G401 (cell line): ENCODE measurements at regions not wholly inside any gene's neighbourhood (a gene's known extent, or its start where the extent isn't known, plus 50 kb on each side); places are given as distances from the start of the nearest gene placed in this dataset.
"Not testable (repeated sequence)": the region's sequence is repeated elsewhere in the genome, so short reads cannot be mapped to it uniquely, and the experiment has no call there.

Experiments used
- DNase-seq: peaks from one replicate; pipeline ENCODE4 v3.0.0-alpha.2; 2015; ENCODE audit warnings: low spot score
- in situ Hi-C: cut with HindIII; loops from 2 replicates; pipeline ENCODE4 v1.10.0; 2016; ENCODE audit warnings: low sequenced_read_pairs, mixed read lengths

DNA sequence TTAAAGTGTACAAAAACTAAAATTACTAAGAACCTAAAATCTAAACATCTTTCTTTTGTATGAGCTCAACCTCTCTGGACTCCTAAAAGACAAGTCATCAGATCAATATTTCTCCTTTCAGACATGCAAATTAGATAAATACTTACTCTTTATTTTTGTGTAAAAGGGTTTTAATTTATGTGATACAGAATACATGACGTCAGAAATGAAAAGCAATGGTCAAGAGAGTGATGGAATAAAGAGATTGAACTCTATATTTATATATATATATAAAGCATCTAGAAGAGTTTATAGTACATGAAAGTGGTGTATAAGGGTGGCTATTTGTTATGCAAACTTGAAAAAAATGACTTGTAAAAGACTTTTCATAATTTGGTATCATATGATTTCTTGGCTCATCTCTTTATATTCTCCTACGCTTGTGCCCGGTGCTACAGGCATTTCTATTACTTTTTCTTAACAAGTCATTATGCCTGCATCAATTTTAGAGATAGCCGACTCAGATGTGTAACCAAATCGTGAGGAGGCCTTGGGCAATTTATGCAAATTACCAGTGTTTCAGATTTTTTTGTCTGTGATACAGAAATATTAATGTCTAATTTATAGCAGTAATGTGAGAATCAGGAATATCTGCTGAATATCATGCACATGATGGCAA, 186.0 kb upstream of the OLFM3 start:
- in situ Hi-C loops, result no loop called here
- DNase-seq, result no peak

DNA sequence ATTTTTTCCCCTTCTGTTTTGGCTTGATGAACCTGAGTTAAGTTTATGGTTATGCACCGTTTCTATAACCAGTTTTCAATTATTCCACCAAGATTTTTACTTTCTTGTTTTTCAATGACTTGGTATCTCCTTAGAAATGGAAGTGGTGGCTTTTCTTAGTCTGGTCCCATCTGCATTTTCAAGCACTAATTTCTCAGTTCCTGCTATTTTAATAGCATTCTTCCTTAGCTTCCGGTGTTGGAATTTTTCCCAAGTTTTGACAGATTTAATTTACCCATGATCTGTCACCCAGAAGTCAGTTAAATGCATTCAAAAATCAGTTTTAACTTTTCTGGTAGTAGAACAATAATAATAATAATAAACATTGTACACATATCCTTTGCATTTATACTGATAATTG, 184.6 kb upstream of the OLFM3 start:
- in situ Hi-C loops, result no loop called here
- no peak for DNase-seq

GRCh38 chr1:102178480-102178879, 181.8 kb upstream of the OLFM3 start:
- no peak for DNase-seq
- in situ Hi-C loops, result no loop called here

GRCh38 chr1:102174259-102174863, 177.6 kb upstream of the OLFM3 start:
- no peak for DNase-seq

GRCh38 chr1:102172200-102172599, 175.5 kb upstream of the OLFM3 start:
- in situ Hi-C loops, result no loop called here

More at GRCh38 chr1:102174259-102174863, 177.6 kb upstream of the OLFM3 start:
- in situ Hi-C loops, result no loop called here

GRCh38 chr1:102163799-102164198, 167.1 kb upstream of the OLFM3 start:
- in situ Hi-C loops, result no loop called here
- no peak for DNase-seq

More at GRCh38 chr1:102172200-102172599, 175.5 kb upstream of the OLFM3 start:
- no peak for DNase-seq

DNA sequence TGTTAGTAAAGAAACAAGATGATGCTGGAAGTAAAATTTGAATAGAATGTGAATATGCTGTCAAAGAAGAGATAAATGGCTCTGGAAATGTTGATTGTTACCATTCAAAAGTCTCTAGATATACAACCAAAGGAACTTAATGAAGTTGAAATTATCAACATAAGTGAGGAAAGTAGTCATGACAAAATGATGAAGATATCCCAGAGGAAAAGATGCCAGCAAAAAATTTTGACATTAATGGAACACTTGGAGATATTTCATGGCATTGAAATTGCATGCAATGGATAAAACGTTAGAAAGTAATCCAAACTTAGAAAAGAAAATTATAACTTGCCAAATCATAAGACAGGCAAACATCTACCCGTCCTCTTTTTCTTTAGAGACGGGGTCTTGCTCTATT, 154.5 kb upstream of the OLFM3 start:
- in situ Hi-C loops, result no loop called here
- DNase-seq, result no peak

GRCh38 chr1:102120910-102121309, 124.2 kb upstream of the OLFM3 start:
- DNase-seq, result no peak
- in situ Hi-C loops, result no loop called here

- no peak for DNase-seq
- in situ Hi-C loops, result no loop called here
These were observed 121.4 kb upstream of the OLFM3 start for GRCh38 chr1:102118150-102118549.

- in situ Hi-C loops, result no loop called here
- no peak for DNase-seq
These were observed 113.9 kb upstream of the OLFM3 start for GRCh38 chr1:102110586-102110985.

DNA sequence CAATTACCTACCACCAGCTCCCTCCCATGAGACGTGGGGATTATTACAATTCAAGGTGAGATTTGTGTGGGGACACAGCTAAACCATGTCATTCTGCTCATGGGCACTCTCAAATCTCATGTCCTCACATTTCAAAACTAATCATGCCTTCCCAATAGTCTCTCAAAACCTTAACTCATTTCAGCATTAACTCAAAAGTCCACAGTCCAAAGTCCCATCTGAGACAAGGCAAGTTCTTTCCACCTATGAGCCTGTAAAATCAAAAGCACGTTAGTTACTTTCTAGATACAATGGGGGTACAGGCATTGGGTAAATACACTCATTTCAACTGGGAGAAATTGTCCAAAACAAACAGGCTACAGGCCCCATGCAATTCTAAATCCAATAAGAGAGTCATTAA, 112.8 kb upstream of the OLFM3 start:
- DNase-seq, in situ Hi-C loops: not testable (repeated sequence)

DNA sequence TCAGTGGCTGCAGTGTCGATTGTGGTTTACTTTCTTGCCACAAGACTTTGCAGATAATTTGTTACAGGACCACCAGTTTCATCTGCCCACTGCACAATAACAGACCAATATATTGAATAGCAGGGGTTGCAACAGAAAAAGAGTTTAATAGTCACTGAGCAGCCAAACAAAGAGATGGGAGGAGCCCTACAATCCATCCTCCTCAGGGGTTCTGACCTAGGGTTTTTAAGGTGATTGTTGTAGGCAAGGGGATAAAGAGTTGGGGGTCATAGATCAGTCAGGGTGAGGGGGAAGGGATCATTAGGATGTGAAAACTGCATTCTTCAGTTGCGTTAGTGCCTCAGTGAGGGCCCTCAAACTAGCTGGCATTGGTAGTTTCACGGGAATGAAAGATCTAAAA, 110.7 kb upstream of the OLFM3 start:
- DNase-seq, result no peak
- in situ Hi-C loops, result no loop called here

GRCh38 chr1:102105931-102106550, 109.3 kb upstream of the OLFM3 start:
- in situ Hi-C loops, result no loop called here

GRCh38 chr1:102103646-102104045, 106.9 kb upstream of the OLFM3 start:
- no peak for DNase-seq
- in situ Hi-C loops, result no loop called here

More at GRCh38 chr1:102105931-102106550, 109.3 kb upstream of the OLFM3 start:
- DNase-seq, result no peak

- no peak for DNase-seq
- in situ Hi-C loops, result no loop called here
These were observed 105.6 kb upstream of the OLFM3 start for GRCh38 chr1:102102276-102102780.

DNA sequence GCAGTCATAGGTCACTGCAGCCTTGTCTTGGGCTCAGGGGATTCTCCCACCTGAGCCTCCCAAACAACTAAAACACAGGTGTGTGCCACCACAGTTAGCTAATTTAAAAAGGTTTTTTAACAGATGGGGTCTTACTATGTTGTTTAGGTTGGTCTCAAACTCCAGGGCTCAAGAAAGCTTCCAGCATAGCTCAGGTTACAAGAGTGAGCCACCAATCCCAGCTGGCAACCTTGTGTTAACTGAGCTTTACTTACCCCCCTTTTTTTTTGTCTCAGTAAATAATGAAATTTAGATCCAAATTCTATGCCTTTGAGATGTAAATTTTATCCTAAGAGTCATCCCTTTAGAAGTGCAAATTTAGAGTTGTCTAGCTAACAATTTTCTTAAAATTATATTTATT, 103.9 kb upstream of the OLFM3 start:
- no peak for DNase-seq
- in situ Hi-C loops, result no loop called here

- in situ Hi-C loops, result no loop called here
- DNase-seq, result no peak
These were observed 103.2 kb upstream of the OLFM3 start for GRCh38 chr1:102099916-102100315.

DNA sequence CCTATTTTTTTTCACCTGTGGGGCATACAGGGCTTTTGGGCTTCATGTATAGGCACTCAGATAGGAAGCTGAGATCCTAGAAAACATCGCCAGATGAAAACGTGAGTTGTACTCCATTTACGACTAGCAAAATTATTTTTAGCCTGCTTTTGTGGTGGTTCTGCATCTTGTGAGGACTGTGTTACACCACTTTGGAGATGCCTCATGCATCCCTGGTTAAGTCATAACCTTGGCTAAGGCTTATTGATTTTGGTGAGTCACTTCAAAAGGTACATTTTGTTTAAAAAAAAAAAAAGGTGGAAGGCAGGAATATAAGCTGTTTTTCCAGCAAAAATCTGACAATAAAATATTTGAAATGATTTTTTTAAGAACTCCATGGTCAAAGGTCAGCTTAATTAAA, 101.8 kb upstream of the OLFM3 start:
- no peak for DNase-seq
- in situ Hi-C loops, result no loop called here

DNA sequence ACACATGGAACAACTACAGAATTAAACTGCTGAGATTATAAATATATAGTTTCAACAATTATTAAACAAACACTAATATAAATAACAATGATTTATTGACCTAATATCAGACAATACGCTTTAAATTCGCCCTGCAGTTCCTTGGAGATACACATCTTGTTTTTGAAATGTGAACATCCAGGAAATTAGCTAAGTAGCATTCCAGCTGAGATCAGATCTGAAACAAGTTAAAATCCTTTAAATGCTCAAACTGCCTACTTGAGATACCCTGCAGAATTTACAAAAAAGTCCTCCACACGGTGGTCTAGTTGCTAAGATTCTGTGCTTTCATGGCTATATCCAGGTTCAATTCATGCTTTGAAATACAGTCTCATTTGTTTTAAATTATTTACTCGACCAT, 101.4 kb upstream of the OLFM3 start:
- in situ Hi-C loops, result no loop called here

DNA sequence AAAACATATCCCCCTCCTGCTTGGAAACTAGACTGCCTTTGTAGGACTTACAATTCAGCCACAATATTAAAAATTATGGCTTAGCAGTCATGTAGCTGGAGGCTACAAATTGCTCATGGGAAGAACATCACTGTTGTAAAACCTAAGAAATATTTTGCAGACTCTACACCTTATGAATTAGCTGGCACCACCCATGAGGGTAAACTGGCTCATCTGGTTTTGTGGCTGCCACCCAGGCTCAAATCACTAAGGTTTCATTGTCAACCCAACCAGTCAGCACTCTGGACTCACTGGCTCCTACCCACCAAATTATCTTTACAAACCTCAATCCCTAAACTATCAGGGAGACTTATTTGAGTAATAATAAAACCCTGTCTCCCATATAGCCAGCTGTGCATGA, 100.7 kb upstream of the OLFM3 start:
- DNase-seq, result no peak
- in situ Hi-C loops, result no loop called here

More for the DNA sequence above, 101.4 kb upstream of the OLFM3 start:
- no peak for DNase-seq
